PC-9 (cell line): ENCODE measurements at regions not wholly inside any gene's neighbourhood (a gene's known extent, or its start where the extent isn't known, plus 50 kb on each side); places are given as distances from the start of the nearest gene placed in this dataset.

Experiments used
- BruUV-seq: library from RNA; stranded (reverse); fragments of 400-500 nt; replicated peaks from 2 replicates; lab custom pipeline; 2021; lab: Mats Ljungman, UMichigan
- CTCF ChIA-PET: fragments of 300-600 bp; sonication (Branson Sonifier 250); formaldehyde crosslinking; loops from one replicate; lab custom pipeline; 2022; ENCODE audit warnings: antibody characterized with exemption; lab: Charles Lee
- POLR2A ChIA-PET: fragments of 300-600 bp; sonication (Branson Sonifier 250); formaldehyde crosslinking; loops from one replicate; lab custom pipeline; 2022; ENCODE audit warnings: antibody characterized with exemption; ENCODE audit not compliant: unreplicated experiment; lab: Charles Lee
- DNase-seq, 2 experiments: peaks; one replicate each; pipeline versions ENCODE4 v3.0.0 to v3.0.0-alpha.2; 2015 to 2022; ENCODE audit warnings: mixed read lengths in 1 of 2
- H2AFZ ChIP-seq: fragments of 200-600 bp; sonication (generic); 2 replicates; pipeline ENCODE4 v1.8.1; 2017; ENCODE audit warnings: antibody characterized with exemption
- H3F3A ChIP-seq: fragments of 200-600 bp; sonication (generic); 2 replicates; pipeline ENCODE4 v1.8.1; 2017; ENCODE audit warnings: antibody characterized with exemption, mild to moderate bottlenecking, low read depth; ENCODE audit not compliant: insufficient read depth
- H3K27ac ChIP-seq: fragments of 200-600 bp; sonication (generic); 2 replicates; pipeline ENCODE4 v1.6.1; 2016; ENCODE audit warnings: mixed run types
- H3K27me3 ChIP-seq: fragments of 200-600 bp; sonication (generic); 2 replicates; pipeline ENCODE4 v1.6.1; 2016; ENCODE audit warnings: low read depth, mixed run types; ENCODE audit not compliant: insufficient read depth
- H3K36me3 ChIP-seq: fragments of 200-600 bp; sonication (generic); 2 replicates; pipeline ENCODE4 v1.6.1; 2016; ENCODE audit warnings: low read depth, mixed run types
- H3K4me1 ChIP-seq: fragments of 200-600 bp; sonication (generic); replicated peaks from 2 replicates; pipeline ENCODE4 v1.6.1; 2016; ENCODE audit warnings: mixed run types; ENCODE audit not compliant: insufficient read depth
- H3K4me2 ChIP-seq: fragments of 200-600 bp; sonication (generic); 2 replicates; pipeline ENCODE4 v1.6.1; 2017; ENCODE audit warnings: mixed run types
- H3K4me3 ChIP-seq: fragments of 200-600 bp; sonication (generic); 2 replicates; pipeline ENCODE4 v1.6.1; 2016; ENCODE audit warnings: mixed run types
- H3K79me2 ChIP-seq: fragments of 200-600 bp; sonication (generic); 2 replicates; pipeline ENCODE4 v1.6.1; 2017; ENCODE audit warnings: low read depth, mixed run types
- H3K9me2 ChIP-seq: fragments of 200-600 bp; sonication (generic); 2 replicates; pipeline ENCODE4 v1.8.1; 2017; ENCODE audit warnings: mild to moderate bottlenecking; ENCODE audit not compliant: insufficient read depth
- H3K9me3 ChIP-seq: fragments of 200-600 bp; sonication (generic); 2 replicates; pipeline ENCODE4 v1.8.1; 2016; ENCODE audit warnings: low read depth; ENCODE audit not compliant: insufficient read depth
- H4K20me1 ChIP-seq: fragments of 200-600 bp; sonication (generic); 2 replicates; pipeline ENCODE4 v1.8.1; 2017; ENCODE audit not compliant: insufficient read depth
- CTCF ChIP-seq: fragments of 200-600 bp; sonication (generic); conservative IDR thresholded peaks from 2 replicates; pipeline ENCODE4 v1.6.1; 2017; ENCODE audit warnings: mixed run types, antibody characterized with exemption, mild to moderate bottlenecking, moderate library complexity
- EZH2 ChIP-seq: fragments of 200-600 bp; sonication (generic); IDR thresholded peaks from 2 replicates; pipeline ENCODE4 v1.8.0; 2017; ENCODE audit warnings: antibody characterized with exemption, low read depth
- intact Hi-C: fragments of 100-400 bp; cut with micrococcal nuclease; formaldehyde crosslinking; loops from one replicate; pipeline ENCODE4 v1.10.0; 2022; ENCODE audit not compliant: unreplicated experiment

GRCh38 chr21:27145134-27145798 lies 178.4 kb upstream of the ADAMTS5 start:
- H3K4me2 ChIP-seq, result no peak overlapping the region
- H3K36me3 ChIP-seq, result no peaks in the 10 kb centered on the region
- no TSS peak for BruUV-seq
- no peak for TF ChIP-seq EZH2
- no peak overlapping the region for H2AFZ ChIP-seq
- no peaks in the 10 kb centered on the region for H4K20me1 ChIP-seq
- no peak overlapping the region for H3K4me3 ChIP-seq
- CTCF ChIA-PET, result no interaction called here
- no peaks in the 10 kb centered on the region for H3K27me3 ChIP-seq
- H3K27ac ChIP-seq, result no peak overlapping the region
- intact Hi-C loops, result no loop called here
- no peaks in the 10 kb centered on the region for H3K4me1 ChIP-seq
- no peaks in the 10 kb centered on the region for H3F3A ChIP-seq
- no peaks in the 10 kb centered on the region for H3K9me3 ChIP-seq
- H3K9me2 ChIP-seq, result no peaks in the 10 kb centered on the region
- POLR2A ChIA-PET, result no interaction called here
- DNase-seq, result no peak
- no peaks in the 10 kb centered on the region for H3K79me2 ChIP-seq

GRCh38 chr21:27143476-27143875 lies 176.6 kb upstream of the ADAMTS5 start:
- Histone ChIP-seq H3K27ac (no peak overlapping the region), H3K4me2 (no peak overlapping the region), H3K9me3 (no peaks in the 10 kb centered on the region), H3K4me3 (no peak overlapping the region), H3F3A (no peaks in the 10 kb centered on the region), H3K27me3 (no peaks in the 10 kb centered on the region), H3K9me2 (no peaks in the 10 kb centered on the region), H3K79me2 (no peaks in the 10 kb centered on the region), H3K36me3 (no peaks in the 10 kb centered on the region), H4K20me1 (no peaks in the 10 kb centered on the region), H3K4me1 (no peaks in the 10 kb centered on the region), H2AFZ (no peak overlapping the region)
- ChIA-PET POLR2A (no interaction called here), CTCF (no interaction called here)
- no TSS peak for BruUV-seq
- TF ChIP-seq EZH2 (no peak), CTCF (no peak)
- intact Hi-C loops, result no loop called here
- no peak for DNase-seq

GRCh38 chr21:27139526-27139925 lies 172.6 kb upstream of the ADAMTS5 start:
- ChIA-PET POLR2A (no interaction called here), CTCF (no interaction called here)
- TF ChIP-seq CTCF, result no peak
- TF ChIP-seq EZH2, result no peak
- Histone ChIP-seq H3K4me1 (no peaks in the 10 kb centered on the region), H4K20me1 (no peaks in the 10 kb centered on the region), H3K27ac (no peak overlapping the region), H3K79me2 (no peaks in the 10 kb centered on the region), H3K9me3 (no peaks in the 10 kb centered on the region), H3K27me3 (no peaks in the 10 kb centered on the region), H3F3A (no peaks in the 10 kb centered on the region), H3K4me2 (no peak overlapping the region), H3K4me3 (no peak overlapping the region), H3K9me2 (no peaks in the 10 kb centered on the region), H3K36me3 (no peaks in the 10 kb centered on the region), H2AFZ (no peak overlapping the region)
- no TSS peak for BruUV-seq
- DNase-seq, result no peak
- intact Hi-C loops, result no loop called here

- TF ChIP-seq EZH2 (no peak), CTCF (no peak)
- Histone ChIP-seq H3K4me2 (no peak overlapping the region), H3F3A (no peaks in the 10 kb centered on the region), H3K9me3 (no peaks in the 10 kb centered on the region), H3K9me2 (no peaks in the 10 kb centered on the region), H3K4me3 (no peak overlapping the region), H3K4me1 (no peaks in the 10 kb centered on the region), H3K27me3 (no peaks in the 10 kb centered on the region), H3K36me3 (no peaks in the 10 kb centered on the region), H4K20me1 (no peaks in the 10 kb centered on the region), H3K27ac (no peak overlapping the region), H2AFZ (no peak overlapping the region), H3K79me2 (no peaks in the 10 kb centered on the region)
- intact Hi-C loops, result no loop called here
- DNase-seq, result no peak
- CTCF ChIA-PET, result no interaction called here
- BruUV-seq, result no TSS peak
- POLR2A ChIA-PET, result no interaction called here
Measured at GRCh38 chr21:27134516-27134915, 167.6 kb upstream of the ADAMTS5 start.
